Ramos (cell line): ENCODE measurements at regions not wholly inside any gene's neighbourhood (a gene's known extent, or its start where the extent isn't known, plus 50 kb on each side); places are given as distances from the start of the nearest gene placed in this dataset.

ENCODE experiments used
- in situ Hi-C: fragments of 300-500 bp; cut with MboI; formaldehyde crosslinking; loops from one replicate; pipeline ENCODE4 v1.14.3; 2022; ENCODE audit warnings: low sequenced_read_pairs; ENCODE audit not compliant: unreplicated experiment

DNA sequence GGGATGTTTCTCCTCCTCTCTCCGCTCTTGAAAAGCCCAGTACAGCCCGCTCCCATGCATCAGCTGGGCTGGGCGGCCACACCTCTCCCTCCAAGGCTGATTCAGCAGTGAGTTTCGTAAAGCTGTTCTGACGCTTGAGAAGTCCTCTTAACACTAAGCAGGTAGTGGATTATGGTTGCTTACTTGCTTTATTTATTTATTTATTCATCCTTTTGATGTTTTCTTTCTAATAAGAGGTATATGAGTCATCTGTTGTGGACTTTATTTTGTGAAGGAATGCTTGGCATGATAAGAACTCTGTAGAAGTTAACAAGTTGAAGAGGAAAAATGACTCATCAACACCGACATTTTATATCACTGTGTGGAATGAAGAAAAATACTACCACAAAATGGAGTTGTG is 285.0 kb downstream of the SQOR start:
- in situ Hi-C loops = no loop called here

GRCh38 chr15:45921376-45921775 is 286.5 kb downstream of the SQOR start:
- in situ Hi-C loops = no loop called here

DNA sequence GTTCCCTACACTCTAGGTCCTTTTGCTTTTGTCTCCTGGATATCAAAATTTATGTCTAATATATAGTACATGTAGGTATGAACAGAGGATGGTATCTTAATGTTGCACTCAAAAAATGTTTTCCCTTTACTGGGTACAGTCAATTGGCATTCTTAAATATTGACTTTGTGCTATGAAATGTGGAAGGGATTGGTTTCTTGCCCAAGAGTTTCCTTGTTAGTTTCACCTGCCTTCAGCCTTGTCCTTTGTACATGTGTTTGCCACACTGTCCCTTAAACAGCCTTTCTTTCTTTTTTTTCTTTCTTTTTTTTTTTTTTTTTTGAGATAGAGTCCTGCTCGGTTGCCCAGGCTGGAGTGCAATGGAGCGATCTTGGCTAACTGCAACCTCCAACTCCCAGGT is 287.1 kb downstream of the SQOR start:
- in situ Hi-C loops = no loop called here

DNA sequence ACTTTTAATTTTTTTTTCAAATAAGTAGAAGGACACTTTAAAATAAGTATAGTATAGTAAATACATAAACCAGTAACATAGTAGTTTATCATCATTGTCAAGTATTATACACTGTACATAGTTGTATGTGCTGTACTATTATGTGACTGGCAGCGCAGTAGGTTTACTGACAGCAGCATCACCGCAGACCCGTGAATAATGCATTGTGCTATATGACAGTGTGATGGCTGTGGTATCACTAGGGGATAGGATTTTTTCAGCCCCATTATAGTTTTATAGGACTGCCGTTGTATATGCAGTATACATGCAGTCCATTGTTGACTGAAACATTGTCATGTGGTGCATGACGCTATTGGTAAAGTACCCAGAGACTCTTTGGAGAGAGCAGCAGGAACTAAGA is 306.5 kb downstream of the SQOR start:
- in situ Hi-C loops = no loop called here

GRCh38 chr15:45943240-45943639 is 308.4 kb downstream of the SQOR start:
- in situ Hi-C loops = no loop called here

GRCh38 chr15:45946111-45946510 is 311.3 kb downstream of the SQOR start:
- in situ Hi-C loops = no loop called here

- in situ Hi-C loops = no loop called here
These were observed 313.4 kb downstream of the SQOR start for GRCh38 chr15:45948181-45948621.

GRCh38 chr15:45958924-45959323 is 324.1 kb downstream of the SQOR start:
- in situ Hi-C loops = no loop called here

DNA sequence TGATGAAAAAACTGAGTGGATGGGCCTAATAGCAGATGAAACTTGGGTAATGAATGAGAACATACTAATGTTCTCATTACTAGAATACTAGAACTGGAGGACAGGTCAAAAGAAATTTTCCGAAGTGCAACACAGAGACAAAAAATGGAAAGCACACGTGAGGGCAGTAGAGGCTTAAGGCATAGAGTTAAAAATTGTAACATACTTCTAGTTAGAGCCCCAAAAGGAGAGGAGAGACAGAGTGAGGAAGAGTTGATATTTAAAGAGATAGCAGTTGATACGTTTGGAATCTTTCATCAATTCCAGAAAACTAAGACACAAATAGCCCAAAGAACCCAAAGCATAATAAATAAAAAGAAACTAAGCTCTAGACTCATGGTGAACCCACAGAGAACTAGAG is 327.9 kb downstream of the SQOR start:
- in situ Hi-C loops = no loop called here

DNA sequence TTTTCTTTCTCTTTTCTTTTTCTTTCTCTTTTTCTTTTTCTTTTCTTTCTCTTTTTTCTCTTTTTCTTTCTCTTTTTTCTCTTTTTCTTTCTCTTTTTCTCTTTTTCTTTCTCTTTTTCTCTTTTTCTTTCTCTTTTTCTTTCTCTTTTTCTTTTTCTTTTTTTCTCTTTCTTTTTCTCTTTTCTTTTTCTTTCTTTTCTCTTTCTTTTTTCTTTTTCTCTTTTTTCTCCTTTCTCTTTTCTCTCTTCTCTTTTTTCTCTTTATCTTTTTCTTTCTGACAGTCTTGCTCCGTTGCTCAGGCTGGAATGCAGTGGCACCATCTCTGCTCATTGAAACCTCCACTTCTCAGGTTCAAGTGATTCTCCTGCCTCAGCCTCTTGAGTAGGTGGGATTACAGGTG is 335.7 kb downstream of the SQOR start:
- in situ Hi-C loops = no loop called here

GRCh38 chr15:45980366-45980765 is 345.5 kb downstream of the SQOR start:
- in situ Hi-C loops = no loop called here

DNA sequence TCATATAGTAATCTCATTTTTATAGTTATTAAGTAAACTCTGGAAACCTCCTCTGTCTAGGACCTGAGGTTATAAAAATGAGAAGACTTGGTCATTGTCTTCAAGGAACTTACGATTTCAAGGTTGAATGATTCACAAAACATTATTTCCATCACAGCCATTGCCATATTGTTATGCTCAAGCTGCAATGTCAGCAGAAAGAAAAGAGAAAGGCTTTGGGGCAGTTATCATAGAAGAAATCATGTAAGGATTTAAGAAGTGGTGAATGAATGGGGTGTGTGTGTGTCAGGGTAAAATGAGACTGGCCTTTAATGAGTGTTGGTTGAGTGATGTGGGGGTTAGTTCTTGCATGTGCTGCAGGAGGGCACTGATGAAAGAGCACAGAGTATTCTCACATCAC is 346.8 kb downstream of the SQOR start:
- in situ Hi-C loops = no loop called here

GRCh38 chr15:45991863-45992262 is 357.0 kb downstream of the SQOR start:
- in situ Hi-C loops = no loop called here

GRCh38 chr15:45993072-45993471 is 358.2 kb downstream of the SQOR start:
- in situ Hi-C loops = no loop called here

- in situ Hi-C loops = no loop called here
These were observed 358.7 kb downstream of the SQOR start for GRCh38 chr15:45993508-45993907.

DNA sequence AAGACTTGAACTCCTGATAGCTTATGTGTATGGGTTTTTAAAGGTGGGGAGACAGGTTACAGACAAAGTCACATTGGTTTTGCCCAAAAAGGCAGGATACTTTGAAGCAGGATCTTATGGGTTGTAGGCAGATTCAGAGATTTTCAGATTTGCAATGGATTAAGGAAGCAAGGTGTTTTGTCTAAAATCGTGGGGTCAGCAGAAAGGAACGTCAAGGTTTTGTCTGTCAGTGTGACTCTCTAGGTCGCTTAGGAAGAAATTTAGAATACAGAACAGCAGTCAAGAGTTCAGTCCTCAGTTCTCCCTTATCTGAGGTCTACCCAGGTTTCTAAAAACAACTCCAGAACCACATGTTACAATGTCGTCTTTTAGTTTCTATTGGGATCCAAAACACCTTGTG is 361.0 kb downstream of the SQOR start:
- in situ Hi-C loops = no loop called here

GRCh38 chr15:46014532-46014931 is 379.7 kb downstream of the SQOR start:
- in situ Hi-C loops = no loop called here

- in situ Hi-C loops = no loop called here
These were observed 399.9 kb downstream of the SQOR start for GRCh38 chr15:46034755-46035154.

DNA sequence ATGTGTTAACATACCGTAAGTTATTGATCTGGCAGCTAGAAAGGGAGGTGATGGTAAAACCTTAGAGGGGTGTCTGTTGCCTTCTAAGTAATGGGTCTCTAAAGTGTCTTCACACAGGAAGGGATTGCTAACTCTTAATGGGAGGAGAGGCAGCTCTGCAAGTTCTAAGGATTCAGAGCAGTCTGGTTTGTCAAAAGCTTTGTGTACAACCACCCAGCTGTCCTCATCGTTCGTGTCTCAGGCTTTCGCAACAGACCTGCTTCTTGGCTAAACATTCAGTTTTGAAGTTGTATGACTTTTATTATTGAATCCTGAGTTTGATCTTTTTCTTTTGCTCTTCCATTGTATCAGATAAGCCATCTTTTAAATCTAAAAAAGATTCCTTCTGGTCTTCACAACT is 404.9 kb downstream of the SQOR start:
- in situ Hi-C loops = no loop called here

DNA sequence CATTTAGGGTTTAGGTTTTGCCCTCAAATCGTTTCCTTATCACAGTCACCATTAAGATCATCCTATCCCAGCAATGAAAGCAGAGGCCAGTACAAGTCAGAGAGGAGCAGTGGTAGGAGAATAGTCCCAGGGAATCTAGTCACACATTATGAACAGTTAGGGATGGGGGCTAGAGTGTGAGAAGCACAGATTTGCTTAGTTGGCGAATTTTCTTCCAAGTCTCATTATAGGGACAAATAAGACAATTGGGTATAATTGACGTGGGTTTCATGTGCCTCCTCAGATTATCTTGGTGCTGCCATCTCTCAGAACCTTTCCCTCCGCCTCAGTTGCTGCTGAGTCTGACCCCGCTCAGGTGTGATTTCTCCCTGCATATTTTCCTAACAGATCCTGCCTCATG is 407.1 kb downstream of the SQOR start:
- in situ Hi-C loops = no loop called here

- in situ Hi-C loops = no loop called here
These were observed 425.2 kb downstream of the SQOR start for GRCh38 chr15:46059921-46060594.

DNA sequence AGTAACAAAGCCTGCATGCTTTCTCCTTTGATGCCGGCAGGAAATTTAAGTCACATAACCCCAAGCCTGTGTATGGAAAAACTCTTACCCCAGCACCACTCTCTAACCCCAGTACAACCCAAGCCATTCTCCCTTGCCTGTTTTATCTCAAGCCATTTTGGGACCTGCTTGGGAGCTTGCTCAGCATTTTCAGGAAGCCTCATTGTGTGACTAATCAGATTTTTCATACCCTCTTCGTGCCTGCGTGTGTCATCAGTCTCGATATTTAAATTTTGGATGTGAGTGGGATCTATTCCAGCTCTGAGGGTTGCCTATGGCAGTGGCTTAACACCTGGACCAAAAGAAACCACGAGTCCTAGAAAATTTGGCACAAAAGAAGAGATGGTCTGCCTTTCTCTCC is 426.2 kb downstream of the SQOR start:
- in situ Hi-C loops = no loop called here

- in situ Hi-C loops = no loop called here
These were observed 442.4 kb downstream of the SQOR start for GRCh38 chr15:46077220-46077619.
